Hematopoietic multipotent progenitor cell treated with erythropoietin and hydrocortisone succinate and interleukin-3 and kit ligand, for 4 days (in vitro differentiated cells): ENCODE measurements at regions not wholly inside any gene's neighbourhood (a gene's known extent, or its start where the extent isn't known, plus 50 kb on each side); places are given as distances from the start of the nearest gene placed in this dataset.
A peak's percentile ranks its signal among the peaks of the same experiment; 100 is the strongest.

Experiments
- DNase-seq: peaks from one replicate; pipeline ENCODE4 v3.0.0-alpha.2; 2015

DNA sequence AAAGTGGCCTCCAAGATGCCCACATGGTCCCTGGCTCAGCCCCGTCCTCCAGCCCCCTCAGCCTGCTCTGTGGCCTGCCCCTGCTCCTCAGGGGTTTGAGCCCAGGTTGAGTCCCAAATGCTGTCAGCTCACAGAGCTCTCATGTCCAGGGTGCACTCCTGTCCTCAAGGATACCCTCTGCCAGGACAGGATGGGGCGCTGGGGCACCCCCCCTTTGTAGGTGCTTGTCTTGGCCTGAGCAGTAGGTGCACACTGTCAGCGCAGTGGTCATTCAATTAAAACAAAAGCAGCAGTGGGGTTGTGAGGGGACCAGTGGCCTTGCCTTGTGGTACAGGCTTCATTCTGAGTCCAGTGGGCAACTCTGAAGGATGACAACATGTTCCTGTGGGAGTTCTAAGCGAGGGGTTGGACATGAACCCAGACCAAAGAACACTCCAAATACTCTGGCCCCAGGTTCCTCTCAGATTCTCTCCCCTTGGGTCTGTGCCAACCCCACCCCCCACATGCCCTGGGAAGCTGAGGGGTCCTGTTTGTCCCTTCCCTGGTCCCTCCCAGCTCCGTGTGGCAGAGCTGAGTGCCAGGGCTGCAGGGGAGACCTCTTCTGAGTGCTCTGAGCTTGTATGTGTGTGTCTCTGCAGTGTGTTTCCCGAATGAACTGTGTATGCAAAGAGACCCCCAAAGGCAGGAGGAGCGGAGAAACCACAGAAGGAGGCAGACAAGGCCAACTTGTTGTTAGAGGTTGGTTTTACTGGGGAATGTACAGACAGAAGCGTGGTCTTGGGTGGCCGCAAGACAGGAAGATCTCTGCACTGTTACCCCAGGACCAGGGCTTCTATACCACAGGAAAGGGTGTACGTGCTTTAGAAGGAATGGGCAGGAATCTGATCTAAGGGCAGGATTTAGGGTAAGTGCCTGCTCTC, 155.6 kb upstream of the HS6ST1 start:
- DNase-seq: peak; percentile 70

GRCh38 chr2:128474962-128475361, 156.3 kb upstream of the HS6ST1 start:
- no peak for DNase-seq

- DNase-seq: no peak
Measured at GRCh38 chr2:128475427-128476211, 157.0 kb upstream of the HS6ST1 start.

- DNase-seq: no peak
Measured at GRCh38 chr2:128477026-128477820, 158.6 kb upstream of the HS6ST1 start.

DNA sequence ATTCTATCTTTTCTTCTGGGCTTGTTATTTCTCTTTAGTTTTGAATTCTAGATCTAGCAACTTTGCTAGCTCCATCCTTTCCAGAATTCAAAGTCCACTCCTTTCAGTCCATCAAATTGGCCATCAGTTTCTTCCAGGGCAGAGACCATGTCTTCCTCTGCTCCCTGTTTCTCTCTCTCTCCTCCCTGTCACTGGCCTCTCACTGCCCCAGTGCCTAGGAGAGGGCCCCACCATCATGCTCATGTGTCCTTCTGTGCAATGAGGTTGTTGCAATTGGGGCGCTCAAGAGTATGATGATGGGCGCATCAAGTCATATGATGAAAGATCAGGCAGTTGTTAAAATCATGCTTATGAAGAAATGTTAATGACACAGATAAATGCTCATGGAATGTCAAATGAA, 159.2 kb upstream of the HS6ST1 start:
- no peak for DNase-seq

DNA sequence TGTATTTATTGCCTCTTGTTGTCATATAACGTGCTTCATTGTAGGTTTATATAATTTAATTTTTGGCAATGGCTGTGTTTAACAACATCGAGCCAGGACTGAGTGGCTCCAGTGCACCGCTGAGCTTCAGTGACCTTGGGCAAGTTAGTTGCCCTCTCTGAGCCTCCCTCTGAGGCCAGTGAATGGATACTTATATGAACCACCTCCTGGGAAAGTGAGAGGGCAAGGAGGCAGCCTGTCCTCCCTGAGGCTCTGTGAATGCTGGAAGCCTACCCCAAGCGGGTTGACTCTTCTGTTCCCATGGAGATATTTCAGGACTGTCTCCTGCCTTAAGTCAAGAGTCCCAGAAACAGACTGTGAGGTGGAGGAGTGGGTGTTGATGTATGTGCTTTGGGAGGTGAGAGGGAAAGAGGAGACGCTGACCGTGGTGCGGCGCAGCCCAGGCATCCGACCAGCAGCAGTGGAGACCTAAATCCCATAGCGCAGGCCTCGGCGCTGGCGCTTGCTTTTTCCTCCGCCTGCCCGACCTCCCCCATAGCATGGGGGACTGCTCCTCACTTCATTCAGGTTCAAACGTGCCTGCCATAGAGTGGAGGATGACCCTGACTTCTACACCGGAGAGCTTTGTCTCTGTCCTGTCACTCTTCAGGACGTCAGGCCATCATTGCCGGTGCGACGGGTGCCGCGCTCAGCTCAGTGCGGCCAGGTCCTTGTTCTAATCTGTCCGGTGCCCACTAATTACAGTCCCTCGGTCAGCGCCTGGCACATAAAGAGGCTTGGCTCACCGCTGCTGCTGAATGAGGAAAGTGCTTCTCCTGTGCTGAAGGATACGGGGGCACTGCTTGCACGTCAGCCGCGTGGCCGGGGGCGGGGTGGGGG, 167.3 kb upstream of the HS6ST1 start:
- no peak for DNase-seq

GRCh38 chr2:128486640-128487375, 168.1 kb upstream of the HS6ST1 start:
- DNase-seq: peak; percentile 27

DNA sequence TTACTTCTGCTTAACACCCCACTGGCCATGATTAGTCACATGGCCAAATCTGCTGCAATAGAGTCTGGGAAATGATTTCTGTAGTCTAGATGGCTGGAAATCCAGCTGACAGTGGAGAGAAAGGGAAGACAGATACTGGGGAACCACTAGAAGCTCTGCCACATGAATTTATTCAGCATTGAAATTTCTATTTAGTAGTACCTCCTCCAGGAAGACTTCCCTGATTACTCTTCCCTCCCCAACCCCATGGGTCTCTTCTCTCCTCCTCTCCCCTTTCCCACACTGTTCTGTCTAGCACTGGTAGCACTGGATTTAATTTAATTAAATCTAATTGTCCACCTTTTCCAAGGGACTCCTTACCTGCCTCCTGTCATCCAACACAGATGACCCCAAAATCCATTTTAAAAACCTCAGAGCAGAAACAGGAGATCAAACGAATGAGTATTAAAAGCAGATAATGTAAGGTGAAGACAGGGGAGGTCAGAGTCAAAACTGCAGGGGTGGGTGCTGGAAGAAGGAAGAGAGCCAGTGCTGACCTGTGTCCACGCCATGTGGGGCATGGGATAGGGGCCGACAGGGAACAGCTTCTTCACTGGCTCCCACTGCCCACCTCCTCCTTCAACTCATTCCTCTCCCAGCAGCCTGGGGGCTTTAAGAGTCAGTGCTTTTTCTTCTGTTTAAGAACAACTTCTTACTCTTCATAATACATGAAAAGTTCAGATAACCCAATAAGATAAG, 169.2 kb upstream of the HS6ST1 start:
- no peak for DNase-seq

DNA sequence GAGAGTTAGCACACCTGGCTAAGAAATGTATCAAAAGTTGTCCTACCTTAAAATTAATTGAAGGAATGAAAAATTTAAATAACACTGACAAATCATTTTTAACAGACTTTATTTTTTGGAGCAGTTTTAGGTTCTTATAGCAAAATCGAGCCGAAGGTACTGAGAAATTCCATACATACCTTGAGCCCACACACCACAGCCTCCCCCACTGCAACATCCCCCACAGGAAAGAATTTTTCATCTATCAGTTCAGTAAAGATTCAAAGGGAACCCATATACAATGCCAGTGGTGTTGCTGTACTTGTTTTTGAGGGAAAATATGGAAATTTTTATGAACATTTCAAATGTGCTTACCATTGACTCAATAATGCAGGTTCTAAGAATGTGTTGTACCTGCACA, 169.8 kb upstream of the HS6ST1 start:
- no peak for DNase-seq

- peak; percentile 61 for DNase-seq
Measured at GRCh38 chr2:128489526-128490273, 171.0 kb upstream of the HS6ST1 start.

- no peak for DNase-seq
Measured at GRCh38 chr2:128490321-128490720, 171.7 kb upstream of the HS6ST1 start.

DNA sequence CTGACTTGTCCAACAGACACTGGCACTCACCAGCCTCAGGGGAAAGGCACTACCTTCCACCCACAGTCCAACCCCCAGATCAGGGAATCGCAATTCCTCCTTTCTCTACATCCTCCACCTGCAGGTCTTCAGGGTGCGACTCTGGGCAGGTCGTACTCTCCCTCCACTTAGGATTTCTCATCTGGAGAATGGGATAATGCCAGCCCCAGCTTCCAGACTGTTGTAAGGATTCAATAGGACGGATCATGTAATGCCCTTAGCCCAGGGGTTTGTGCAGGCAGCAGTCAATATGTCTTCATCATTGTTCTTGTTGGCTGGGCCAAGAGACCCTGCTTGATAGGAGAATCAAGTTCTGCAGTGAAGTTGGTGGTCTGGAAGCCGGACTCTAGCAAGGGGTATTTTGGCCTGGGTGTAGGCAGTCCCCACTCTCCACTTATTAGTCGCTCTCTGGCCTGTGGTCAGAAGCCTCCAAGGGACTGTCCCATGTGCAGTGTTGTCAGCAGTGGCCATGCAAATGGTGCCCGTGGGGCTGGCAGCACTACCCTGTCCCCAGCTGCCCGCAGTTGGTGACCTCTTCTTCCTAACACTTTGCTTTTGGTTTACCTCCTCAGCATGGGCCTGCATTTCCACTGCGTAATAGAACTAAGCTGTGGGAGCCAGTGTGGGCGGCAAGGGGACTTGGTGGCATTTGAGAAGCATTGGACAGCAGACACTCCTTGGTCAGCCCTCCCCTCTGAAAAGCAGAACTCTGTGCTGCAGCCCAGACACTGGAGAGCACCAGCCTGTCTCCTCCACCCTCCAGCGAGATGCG, 172.4 kb upstream of the HS6ST1 start:
- DNase-seq: peak; percentile 46

DNA sequence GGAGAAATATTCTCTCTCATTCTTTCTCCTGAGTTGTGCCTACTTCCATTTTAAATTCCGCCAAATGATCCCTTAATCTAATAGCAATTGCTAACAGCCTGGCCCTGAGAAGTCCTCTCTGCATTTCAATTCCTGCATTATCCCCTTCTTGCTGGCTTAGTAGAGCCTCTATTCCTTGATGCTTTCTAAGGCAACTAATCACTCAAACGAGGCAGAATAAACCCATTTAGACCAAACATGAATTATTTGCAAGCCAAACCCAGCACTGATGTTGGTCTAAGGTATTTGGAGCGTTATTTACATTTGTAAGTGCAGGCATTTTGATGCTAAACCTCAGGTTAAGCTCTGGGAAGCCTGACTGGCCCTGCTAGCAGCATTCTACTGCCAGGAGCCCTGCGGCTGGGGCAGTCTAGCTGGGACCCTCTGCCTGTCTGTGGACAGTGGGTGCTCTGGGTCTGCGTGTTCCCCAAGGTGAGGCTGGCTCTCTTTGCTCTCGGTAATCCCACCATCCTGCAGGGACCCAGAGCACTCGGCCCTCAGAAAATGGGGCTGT, 173.1 kb upstream of the HS6ST1 start:
- no peak for DNase-seq

- DNase-seq: no peak
Measured at GRCh38 chr2:128492966-128493811, 174.5 kb upstream of the HS6ST1 start.

GRCh38 chr2:128493880-128494279, 175.2 kb upstream of the HS6ST1 start:
- peak; percentile 32 for DNase-seq

DNA sequence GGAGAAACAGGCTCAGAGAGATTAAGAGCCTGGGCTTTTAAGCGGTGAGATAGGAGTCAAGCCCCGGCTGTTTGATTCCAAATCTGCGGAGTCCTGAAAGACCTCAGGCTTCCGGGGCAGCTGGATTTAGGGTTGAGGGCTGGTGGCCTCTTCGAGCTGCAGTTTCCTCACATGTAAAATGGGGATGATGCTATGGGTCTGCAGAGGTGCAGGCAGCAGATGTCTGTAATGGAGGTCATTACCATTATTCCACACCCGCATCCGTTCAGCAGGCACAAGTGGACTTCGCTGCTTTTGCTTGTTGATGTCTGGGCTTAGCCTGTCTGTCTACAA, 175.6 kb upstream of the HS6ST1 start:
- DNase-seq: no peak

DNA sequence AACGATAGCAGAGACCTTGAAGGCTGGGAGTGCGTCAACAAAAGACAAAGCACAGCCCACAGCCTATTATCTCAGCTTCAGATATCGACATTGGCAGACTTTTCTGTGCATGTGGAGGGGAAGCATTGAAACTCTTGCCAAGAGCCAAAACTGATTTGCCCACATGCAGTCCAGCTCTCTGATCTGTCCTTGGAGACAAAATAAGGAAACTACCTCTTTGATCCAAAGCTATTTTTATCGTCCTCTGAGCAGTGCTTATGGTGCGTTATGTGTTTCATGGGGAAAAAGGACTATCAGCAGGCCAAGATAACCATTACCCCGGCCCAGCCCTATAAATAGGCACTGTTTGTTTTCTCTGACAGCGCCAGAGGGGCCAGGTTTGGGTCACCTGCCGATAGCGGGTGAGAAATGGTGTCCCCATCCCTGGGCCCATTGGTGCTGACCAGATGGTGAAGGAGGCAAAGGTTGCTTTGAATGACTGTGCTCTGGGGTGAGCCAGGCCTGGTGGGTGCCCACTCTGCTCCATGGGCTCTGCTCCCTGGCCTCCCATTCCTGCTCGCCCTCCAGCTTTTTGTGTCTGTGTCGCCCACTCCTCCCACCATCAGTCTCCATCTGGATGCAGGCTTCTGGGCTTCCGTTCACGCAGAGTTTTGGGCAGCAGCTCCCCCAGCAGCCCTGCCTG, 176.1 kb upstream of the HS6ST1 start:
- DNase-seq: peak; percentile 93
